Stomach smooth muscle (tissue), 2 donors: ENCODE measurements at regions not wholly inside any gene's neighbourhood (a gene's known extent, or its start where the extent isn't known, plus 50 kb on each side); places are given as distances from the start of the nearest gene placed in this dataset.

Experiments used
- H3K27ac ChIP-seq: one replicate; pipeline ENCODE4 v1.7.0; 2013; ENCODE audit warnings: mild to moderate bottlenecking, low read length, inconsistent platforms
- H3K27me3 ChIP-seq, 2 donors: one replicate each; pipeline ENCODE4 v1.7.0; 2013; ENCODE audit warnings: low read length in 2 of 2; ENCODE audit not compliant: insufficient read depth in 2 of 2, control insufficient read depth in 1 of 2
- H3K36me3 ChIP-seq, 2 donors: one replicate each; pipeline ENCODE4 v1.7.0; 2013; ENCODE audit warnings: low read length in 2 of 2; ENCODE audit not compliant: control insufficient read depth in 2 of 2, insufficient read depth in 2 of 2
- H3K4me1 ChIP-seq: one replicate; pipeline ENCODE4 v1.7.0; 2013; ENCODE audit warnings: low read length; ENCODE audit not compliant: control insufficient read depth, insufficient read depth
- H3K4me3 ChIP-seq, 2 donors: one replicate each; pipeline ENCODE4 v1.7.0; 2013; ENCODE audit warnings: low read length in 2 of 2
- H3K9ac ChIP-seq, 2 donors: one replicate each; pipeline ENCODE4 v1.7.0; 2013; ENCODE audit warnings: low read length in 2 of 2, mild to moderate bottlenecking in 1 of 2
- H3K9me3 ChIP-seq, 2 donors: one replicate each; pipeline ENCODE4 v1.7.0; 2013; ENCODE audit warnings: low read length in 2 of 2; ENCODE audit not compliant: control insufficient read depth in 2 of 2
- donor health status: healthy.
- donor health status: Pancreatic carcinoma.

GRCh38 chr13:21934284-21934683 is 263.4 kb downstream of the FGF9 start:
- no peak overlapping the region for H3K9ac ChIP-seq
- H3K27me3 ChIP-seq: no peaks in the 10 kb centered on the region
- H3K4me1 ChIP-seq: no peaks in the 10 kb centered on the region
- H3K9me3 ChIP-seq: no peaks in the 10 kb centered on the region
- H3K4me3 ChIP-seq: no peak overlapping the region
- H3K27ac ChIP-seq: no peak overlapping the region
- no peaks in the 10 kb centered on the region for H3K36me3 ChIP-seq

GRCh38 chr13:21936674-21937073 is 265.8 kb downstream of the FGF9 start:
- no peaks in the 10 kb centered on the region for H3K9me3 ChIP-seq
- no peak overlapping the region for H3K9ac ChIP-seq
- H3K27ac ChIP-seq: no peak overlapping the region
- H3K4me1 ChIP-seq: no peaks in the 10 kb centered on the region
- peaks cover 0 to 2% of the 10 kb centered on the region in 2 donors for H3K27me3 ChIP-seq
- no peak overlapping the region for H3K4me3 ChIP-seq
- no peaks in the 10 kb centered on the region for H3K36me3 ChIP-seq

GRCh38 chr13:21938168-21938567 is 267.3 kb downstream of the FGF9 start:
- H3K9me3 ChIP-seq: no peaks in the 10 kb centered on the region
- no peak overlapping the region for H3K9ac ChIP-seq
- H3K4me3 ChIP-seq: no peak overlapping the region
- H3K27me3 ChIP-seq: peaks cover 0 to 2% of the 10 kb centered on the region in 2 donors
- no peaks in the 10 kb centered on the region for H3K4me1 ChIP-seq
- H3K27ac ChIP-seq: no peak overlapping the region
- no peaks in the 10 kb centered on the region for H3K36me3 ChIP-seq

GRCh38 chr13:21938636-21939035 is 267.8 kb downstream of the FGF9 start:
- H3K27ac ChIP-seq: no peak overlapping the region
- H3K27me3 ChIP-seq: peaks cover 0 to 2% of the 10 kb centered on the region in 2 donors
- H3K36me3 ChIP-seq: no peaks in the 10 kb centered on the region
- no peaks in the 10 kb centered on the region for H3K9me3 ChIP-seq
- no peaks in the 10 kb centered on the region for H3K4me1 ChIP-seq
- H3K4me3 ChIP-seq: no peak overlapping the region
- no peak overlapping the region for H3K9ac ChIP-seq

GRCh38 chr13:21942061-21942460 is 271.2 kb downstream of the FGF9 start:
- no peak overlapping the region for H3K9ac ChIP-seq
- H3K36me3 ChIP-seq: no peaks in the 10 kb centered on the region
- H3K27ac ChIP-seq: no peak overlapping the region
- no peaks in the 10 kb centered on the region for H3K4me1 ChIP-seq
- H3K27me3 ChIP-seq: peaks cover 0 to 2% of the 10 kb centered on the region in 2 donors
- H3K9me3 ChIP-seq: peaks cover 0 to 9% of the 10 kb centered on the region in 2 donors
- H3K4me3 ChIP-seq: no peak overlapping the region

- peaks cover 0 to 9% of the 10 kb centered on the region in 2 donors for H3K9me3 ChIP-seq
Measured at GRCh38 chr13:21944610-21945009, 273.7 kb downstream of the FGF9 start.

GRCh38 chr13:21945195-21945594 is 274.3 kb downstream of the FGF9 start:
- peaks cover 0 to 9% of the 10 kb centered on the region in 2 donors for H3K9me3 ChIP-seq
- H3K9ac ChIP-seq: no peak overlapping the region
- no peak overlapping the region for H3K4me3 ChIP-seq
- no peaks in the 10 kb centered on the region for H3K36me3 ChIP-seq
- no peak overlapping the region for H3K27ac ChIP-seq
- no peaks in the 10 kb centered on the region for H3K27me3 ChIP-seq
- H3K4me1 ChIP-seq: no peaks in the 10 kb centered on the region

More at GRCh38 chr13:21944610-21945009, 273.7 kb downstream of the FGF9 start:
- H3K4me1 ChIP-seq: no peaks in the 10 kb centered on the region
- no peak overlapping the region for H3K9ac ChIP-seq
- no peaks in the 10 kb centered on the region for H3K36me3 ChIP-seq
- H3K27ac ChIP-seq: no peak overlapping the region
- H3K27me3 ChIP-seq: peaks cover 0 to 2% of the 10 kb centered on the region in 2 donors
- no peak overlapping the region for H3K4me3 ChIP-seq

GRCh38 chr13:21946964-21947363 is 276.1 kb downstream of the FGF9 start:
- Histone ChIP-seq H3K27me3 (no peaks in the 10 kb centered on the region), H3K9ac (no peak overlapping the region), H3K4me3 (no peak overlapping the region), H3K4me1 (no peaks in the 10 kb centered on the region), H3K36me3 (no peaks in the 10 kb centered on the region), H3K9me3 (peaks cover 0 to 9% of the 10 kb centered on the region in 2 donors), H3K27ac (no peak overlapping the region)

GRCh38 chr13:21948769-21949474 is 278.0 kb downstream of the FGF9 start:
- Histone ChIP-seq H3K27ac (no peak overlapping the region), H3K4me1 (no peaks in the 10 kb centered on the region), H3K9me3 (peaks cover 0 to 9% of the 10 kb centered on the region in 2 donors), H3K4me3 (no peak overlapping the region), H3K36me3 (no peaks in the 10 kb centered on the region), H3K9ac (no peak overlapping the region), H3K27me3 (no peaks in the 10 kb centered on the region)

- Histone ChIP-seq H3K4me1 (no peaks in the 10 kb centered on the region), H3K9me3 (peaks cover 0 to 3% of the 10 kb centered on the region in 2 donors), H3K4me3 (no peak overlapping the region), H3K27me3 (no peaks in the 10 kb centered on the region), H3K36me3 (no peaks in the 10 kb centered on the region), H3K9ac (no peak overlapping the region), H3K27ac (no peak overlapping the region)
Measured at GRCh38 chr13:21949818-21950429, 279.1 kb downstream of the FGF9 start.

- Histone ChIP-seq H3K4me1 (no peaks in the 10 kb centered on the region), H3K4me3 (no peak overlapping the region), H3K9me3 (no peaks in the 10 kb centered on the region), H3K27ac (no peak overlapping the region), H3K9ac (no peak overlapping the region), H3K36me3 (no peaks in the 10 kb centered on the region), H3K27me3 (no peaks in the 10 kb centered on the region)
Measured at GRCh38 chr13:21956666-21957065, 285.8 kb downstream of the FGF9 start.
